A673 (cell line): ENCODE measurements at regions not wholly inside any gene's neighbourhood (a gene's known extent, or its start where the extent isn't known, plus 50 kb on each side); places are given as distances from the start of the nearest gene placed in this dataset.

Experiments
- BruUV-seq: library from RNA; stranded (reverse); fragments of 400-500 nt; replicated peaks from 2 replicates; lab custom pipeline; 2021; lab: Mats Ljungman, UMichigan
- CTCF ChIA-PET: fragments of 300-600 bp; sonication (Branson Sonifier 250); formaldehyde crosslinking; loops from one replicate; lab custom pipeline; 2022; ENCODE audit warnings: antibody characterized with exemption; lab: Charles Lee
- POLR2A ChIA-PET: fragments of 300-600 bp; sonication (Branson Sonifier 250); formaldehyde crosslinking; loops from one replicate; lab custom pipeline; 2022; ENCODE audit warnings: antibody characterized with exemption; ENCODE audit not compliant: low non-redundant PET; lab: Charles Lee
- DNase-seq: peaks from one replicate; pipeline ENCODE4 v3.0.0-alpha.2; 2015; ENCODE audit warnings: low spot score
- H3K27ac ChIP-seq: fragments of 200-600 bp; sonication (generic); 2 replicates; pipeline ENCODE4 v1.5.1; 2016; ENCODE audit warnings: mixed run types, low read depth, mild to moderate bottlenecking, mixed read lengths, antibody characterized with exemption, low read length; ENCODE audit not compliant: poor library complexity, severe bottlenecking
- H3K27me3 ChIP-seq: fragments of 200-600 bp; sonication (generic); replicated peaks from 2 replicates; pipeline ENCODE4 v1.6.1; 2017; ENCODE audit warnings: mixed run types, low read depth, mild to moderate bottlenecking, mixed read lengths, antibody characterized with exemption, low read length; ENCODE audit not compliant: insufficient read depth, poor library complexity
- H3K36me3 ChIP-seq: fragments of 200-600 bp; sonication (generic); 2 replicates; pipeline ENCODE4 v1.6.1; 2016; ENCODE audit warnings: mixed run types, mild to moderate bottlenecking, mixed read lengths, antibody characterized with exemption, low read length; ENCODE audit not compliant: insufficient read depth, poor library complexity, severe bottlenecking
- H3K4me1 ChIP-seq: fragments of 200-600 bp; sonication (generic); 2 replicates; pipeline ENCODE4 v1.6.1; 2017; ENCODE audit warnings: mixed run types, mild to moderate bottlenecking, mixed read lengths, antibody characterized with exemption, low read length; ENCODE audit not compliant: insufficient read depth, poor library complexity, severe bottlenecking
- H3K4me3 ChIP-seq: fragments of 200-600 bp; sonication (generic); 2 replicates; pipeline ENCODE4 v1.5.1; 2016; ENCODE audit warnings: low read depth, mixed run types, mild to moderate bottlenecking, mixed read lengths, low read length; ENCODE audit not compliant: poor library complexity, severe bottlenecking
- H3K9me3 ChIP-seq: fragments of 200-600 bp; sonication (generic); 2 replicates; pipeline ENCODE4 v1.6.1; 2016; ENCODE audit warnings: mixed run types, low read depth, mild to moderate bottlenecking, mixed read lengths, antibody characterized with exemption, low read length; ENCODE audit not compliant: poor library complexity, severe bottlenecking
- CTCF ChIP-seq: fragments of 300-800, 200-600 bp; sonication (generic); conservative IDR thresholded peaks from 2 replicates; pipeline ENCODE4 v1.5.1; 2017; ENCODE audit warnings: low read depth, mild to moderate bottlenecking, antibody characterized with exemption, low read length, moderate library complexity, mixed read lengths
- EZH2 ChIP-seq: fragments of 200-600 bp; sonication (generic); IDR thresholded peaks from 2 replicates; pipeline ENCODE4 v1.6.1; 2017; ENCODE audit warnings: borderline replicate concordance, low read depth, mild to moderate bottlenecking, mixed read lengths, antibody characterized with exemption, low read length; ENCODE audit not compliant: poor library complexity, severe bottlenecking
- intact Hi-C: fragments of 100-400 bp; cut with micrococcal nuclease; formaldehyde crosslinking; loops from one replicate; pipeline ENCODE4 v1.10.0; 2022; ENCODE audit not compliant: unreplicated experiment

GRCh38 chr19:32241932-32242710 is 103.3 kb upstream of the ZNF507 start:
- no peak overlapping the region for H3K4me3 ChIP-seq
- intact Hi-C loops: no loop called here
- no peak for DNase-seq
- no peak for TF ChIP-seq CTCF
- no peak for TF ChIP-seq EZH2
- H3K9me3 ChIP-seq: no peaks in the 10 kb centered on the region
- no peaks in the 10 kb centered on the region for H3K36me3 ChIP-seq
- no peaks in the 10 kb centered on the region for H3K4me1 ChIP-seq
- no peaks in the 10 kb centered on the region for H3K27me3 ChIP-seq
- BruUV-seq: no TSS peak
- ChIA-PET CTCF (no interaction called here), POLR2A (no interaction called here)
- H3K27ac ChIP-seq: no peak overlapping the region

- intact Hi-C loops: no loop called here
- POLR2A ChIA-PET: no interaction called here
Observed at GRCh38 chr19:32246006-32246405, 99.4 kb upstream of the ZNF507 start.

GRCh38 chr19:32251634-32252332 is 93.6 kb upstream of the ZNF507 start:
- ChIA-PET POLR2A (no interaction called here), CTCF (no interaction called here)
- no peaks in the 10 kb centered on the region for H3K4me1 ChIP-seq
- no peak overlapping the region for H3K27ac ChIP-seq
- H3K9me3 ChIP-seq: no peaks in the 10 kb centered on the region
- no peak for DNase-seq
- no peak overlapping the region for H3K4me3 ChIP-seq
- no peaks in the 10 kb centered on the region for H3K36me3 ChIP-seq
- no peaks in the 10 kb centered on the region for H3K27me3 ChIP-seq
- intact Hi-C loops: no loop called here
- TF ChIP-seq CTCF (no peak), EZH2 (no peak)
- BruUV-seq: no TSS peak

More at GRCh38 chr19:32246006-32246405, 99.4 kb upstream of the ZNF507 start:
- no peak for DNase-seq
- CTCF ChIA-PET: interaction anchor here (0.7 kb wide), 1 partner anchor 1317 kb away, joined by 7 read pairs; no protein-coding TSS in a partner anchor
- no peaks in the 10 kb centered on the region for H3K4me1 ChIP-seq
- BruUV-seq: no TSS peak
- H3K4me3 ChIP-seq: no peak overlapping the region
- no peak for TF ChIP-seq CTCF
- TF ChIP-seq EZH2: no peak
- H3K9me3 ChIP-seq: no peaks in the 10 kb centered on the region
- no peaks in the 10 kb centered on the region for H3K36me3 ChIP-seq
- H3K27me3 ChIP-seq: no peaks in the 10 kb centered on the region
- no peak overlapping the region for H3K27ac ChIP-seq
